Thyroid gland (tissue), 4 donors: ENCODE measurements at regions not wholly inside any gene's neighbourhood (a gene's known extent, or its start where the extent isn't known, plus 50 kb on each side); places are given as distances from the start of the nearest gene placed in this dataset.
A peak's percentile ranks its signal among the peaks of the same experiment; 100 is the strongest.

Experiments
- DNase-seq, 2 donors: peaks; one replicate each; pipeline ENCODE4 v3.0.0-alpha.2; 2019
- H3K27ac ChIP-seq, 3 donors: fragments of 200-600 bp; sonication (generic); 1 replicate in 2 of 3; 2 replicates in 1 of 3; pipeline ENCODE4 v1.5.1; 2016 to 2019; ENCODE audit warnings: mild to moderate bottlenecking in 1 of 3, moderate library complexity in 1 of 3
- H3K27me3 ChIP-seq: fragments of 200-600 bp; sonication (generic); one replicate; pipeline ENCODE4 v1.5.1; 2019
- H3K36me3 ChIP-seq, 2 donors: fragments of 200-600 bp; sonication (generic); one replicate each; pipeline ENCODE4 v1.5.1; 2016 to 2019
- H3K4me1 ChIP-seq, 2 donors: fragments of 200-600 bp; sonication (generic); one replicate each; pipeline ENCODE4 v1.5.1; 2017 to 2019
- H3K4me3 ChIP-seq, 3 donors: fragments of 200-600 bp; sonication (generic); replicated peaks in 1 of 3; 1 replicate in 2 of 3; 2 replicates in 1 of 3; pipeline ENCODE4 v1.5.1; 2016; ENCODE audit warnings: mild to moderate bottlenecking in 1 of 3
- H3K9me3 ChIP-seq: fragments of 200-600 bp; sonication (generic); one replicate; pipeline ENCODE4 v1.5.1; 2017
- CTCF ChIP-seq, 6 experiments: fragments of 200-600 bp in 3 of 6; fragments of 450-650 bp in 3 of 6; sonication (generic) in 3 of 6; IDR thresholded peaks; one replicate each; pipeline ENCODE4 v1.5.1; 2016 to 2019; ENCODE audit warnings: antibody characterized with exemption in 6 of 6, mild to moderate bottlenecking in 2 of 6, inconsistent platforms in 1 of 6, moderate library complexity in 1 of 6
- POLR2A ChIP-seq, 2 donors: fragments of 450-650 bp; IDR thresholded peaks; one replicate each; pipeline ENCODE4 v1.6.1; 2017; ENCODE audit warnings: antibody characterized with exemption in 2 of 2, mild to moderate bottlenecking in 2 of 2, moderate library complexity in 1 of 2
- WGBS, 2 donors: methylation state at CpG; one replicate each; pipeline ENCODE4 v1.1.5; 2017; 5-methylcytosine and 5-hydroxymethylcytosine counted together
- intact Hi-C: fragments of 100-400 bp; cut with DNase I; formaldehyde crosslinking; loops from one replicate; pipeline ENCODE4 v1.15.1; 2023

GRCh38 chr18:67200665-67201064, 315.9 kb downstream of the DSEL start:
- no peak overlapping the region for H3K27ac ChIP-seq
- WGBS, 2 donors = 69 to 72% methylated on average over 8 of the region's 8 CpGs
- no peak overlapping the region for H3K4me3 ChIP-seq
- H3K9me3 ChIP-seq = no peaks in the 10 kb centered on the region
- no peaks in the 10 kb centered on the region for H3K36me3 ChIP-seq
- no peaks in the 10 kb centered on the region for H3K4me1 ChIP-seq
- no peaks in the 10 kb centered on the region for H3K27me3 ChIP-seq
- no peak for DNase-seq
- intact Hi-C loops = no loop called here
- no peak for TF ChIP-seq CTCF (IDR thresholded peaks at IDR 0.05)
- no peak for TF ChIP-seq POLR2A (IDR thresholded peaks at IDR 0.05)

- WGBS, 2 donors = 37 to 39% methylated on average over 3 of the region's 3 CpGs
- H3K36me3 ChIP-seq = no peaks in the 10 kb centered on the region
- no peak overlapping the region for H3K4me3 ChIP-seq
- TF ChIP-seq POLR2A (IDR thresholded peaks at IDR 0.05) = no peak
- TF ChIP-seq CTCF (IDR thresholded peaks at IDR 0.05) = peak; percentile 18 to 65 (median 56)
- H3K27ac ChIP-seq = no peak overlapping the region
- no peaks in the 10 kb centered on the region for H3K27me3 ChIP-seq
- no peaks in the 10 kb centered on the region for H3K4me1 ChIP-seq
- H3K9me3 ChIP-seq = no peaks in the 10 kb centered on the region
- intact Hi-C loops = loop anchor here (10.0 kb wide), 1 partner anchor 95 kb away; no protein-coding TSS in a partner anchor
- no peak for DNase-seq
Measured at GRCh38 chr18:67199993-67200617, 316.4 kb downstream of the DSEL start.

DNA sequence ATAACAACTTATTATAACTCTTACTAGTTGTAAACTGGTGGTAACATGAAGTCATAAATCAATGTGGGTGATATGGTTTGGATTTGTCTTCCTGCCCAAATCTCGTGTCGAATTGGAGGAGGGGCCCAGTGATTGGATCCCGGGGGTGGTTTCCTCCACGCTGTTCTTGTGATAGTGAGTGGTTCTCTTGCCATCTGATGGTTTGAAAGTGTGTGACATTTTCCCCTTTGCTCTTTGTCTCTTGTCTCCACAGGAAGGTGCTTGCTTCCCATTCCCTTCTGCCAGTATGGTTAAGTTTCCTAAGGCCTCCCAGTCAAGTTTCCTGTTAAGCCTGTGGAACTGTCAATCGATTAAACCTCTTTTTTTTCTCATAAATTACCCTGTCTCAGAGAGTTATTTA, 321.6 kb downstream of the DSEL start:
- Histone ChIP-seq H3K9me3 (no peaks in the 10 kb centered on the region), H3K36me3 (no peaks in the 10 kb centered on the region), H3K4me3 (no peak overlapping the region), H3K27ac (no peak overlapping the region), H3K4me1 (no peaks in the 10 kb centered on the region), H3K27me3 (no peaks in the 10 kb centered on the region)
- intact Hi-C loops = loop anchor here (10.0 kb wide), 1 partner anchor 90 kb away; no protein-coding TSS in a partner anchor
- DNase-seq = no peak
- no peak for TF ChIP-seq CTCF (IDR thresholded peaks at IDR 0.05)
- no peak for TF ChIP-seq POLR2A (IDR thresholded peaks at IDR 0.05)
- WGBS, 2 donors = 66 to 71% methylated on average over 5 of the region's 5 CpGs

DNA sequence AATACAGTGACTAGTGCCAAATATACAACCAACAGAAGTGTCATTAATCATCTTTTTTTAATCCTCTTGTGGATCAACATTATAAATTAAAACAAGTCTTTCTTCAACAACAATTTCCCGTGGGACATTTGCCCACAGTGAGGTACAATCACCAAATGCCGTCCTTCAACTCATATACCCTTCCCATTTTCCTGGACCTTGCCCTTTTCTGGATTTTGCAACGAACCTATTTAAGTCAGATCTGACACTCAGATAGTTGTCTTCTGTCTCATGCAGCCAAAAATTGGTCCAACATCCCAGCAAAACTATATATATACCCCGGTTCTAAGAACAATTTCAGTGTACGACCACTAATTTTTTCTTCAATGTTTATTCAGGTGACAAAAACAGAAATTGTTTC, 324.0 kb downstream of the DSEL start:
- TF ChIP-seq CTCF (IDR thresholded peaks at IDR 0.05) = no peak
- no peak for TF ChIP-seq POLR2A (IDR thresholded peaks at IDR 0.05)
- Histone ChIP-seq H3K27ac (no peak overlapping the region), H3K4me1 (no peaks in the 10 kb centered on the region), H3K9me3 (no peaks in the 10 kb centered on the region), H3K4me3 (no peak overlapping the region), H3K27me3 (no peaks in the 10 kb centered on the region), H3K36me3 (no peaks in the 10 kb centered on the region)
- no peak for DNase-seq
- intact Hi-C loops = loop anchor here (10.0 kb wide), 1 partner anchor 88 kb away; no protein-coding TSS in a partner anchor
- 76 to 78% methylated on average over 5 of the region's 5 CpGs for WGBS, 2 donors

- Histone ChIP-seq H3K4me1 (no peaks in the 10 kb centered on the region), H3K36me3 (no peaks in the 10 kb centered on the region), H3K4me3 (no peak overlapping the region), H3K27ac (no peak overlapping the region), H3K9me3 (no peaks in the 10 kb centered on the region), H3K27me3 (no peaks in the 10 kb centered on the region)
- 53 to 63% methylated on average over 4 of the region's 4 CpGs for WGBS, 2 donors
- no peak for DNase-seq
- no peak for TF ChIP-seq CTCF (IDR thresholded peaks at IDR 0.05)
- no peak for TF ChIP-seq POLR2A (IDR thresholded peaks at IDR 0.05)
- intact Hi-C loops = no loop called here
Measured at GRCh38 chr18:67183398-67183797, 333.1 kb downstream of the DSEL start.
